ENCODE measurements at regions not wholly inside any gene's neighbourhood (a gene's known extent, or its start where the extent isn't known, plus 50 kb on each side); places are given as distances from the start of the nearest gene placed in this dataset.

GRCh38 chr5:130642461-130642860 is 522.6 kb downstream of the HINT1 start:
- TF ChIP-seq CTCF (IDR thresholded peaks at IDR 0.05) (no peak), MAX (IDR thresholded peaks at IDR 0.05; ENCODE audit: low read depth) (no peak), GABPA (IDR thresholded peaks at IDR 0.05; ENCODE audit: low read depth) (no peak), SIN3A (IDR thresholded peaks at IDR 0.05; ENCODE audit: borderline replicate concordance, low read depth, low read length) (no peak), POLR2AphosphoS5 (IDR thresholded peaks at IDR 0.05; ENCODE audit: low read depth, low read length) (no peak), EZH2phosphoT487 (IDR thresholded peaks at IDR 0.05; ENCODE audit: borderline replicate concordance, low read depth) (no peak)
